ENCODE measurements at regions not wholly inside any gene's neighbourhood (a gene's known extent, or its start where the extent isn't known, plus 50 kb on each side); places are given as distances from the start of the nearest gene placed in this dataset.
"Not testable (repeated sequence)": the region's sequence is repeated elsewhere in the genome, so short reads cannot be mapped to it uniquely, and the experiment has no call there.

- no peak for DNase-seq (ENCODE audit: low spot score)
Measured at GRCh38 chr2:215794829-215795546, 218.4 kb downstream of the MREG start.

GRCh38 chr2:215793747-215794595 lies 219.4 kb downstream of the MREG start:
- DNase-seq (ENCODE audit: low spot score), result peak; percentile 56

- no peak for DNase-seq (ENCODE audit: low spot score)
Measured at GRCh38 chr2:215791481-215791937, 221.8 kb downstream of the MREG start.

- no peak for DNase-seq (ENCODE audit: low spot score)
Measured at GRCh38 chr2:215790523-215791421, 222.6 kb downstream of the MREG start.

- DNase-seq (ENCODE audit: low spot score), result no peak
Measured at GRCh38 chr2:215787565-215788178, 225.7 kb downstream of the MREG start.

GRCh38 chr2:215787025-215787424 lies 226.3 kb downstream of the MREG start:
- no peak for DNase-seq (ENCODE audit: low spot score)

- DNase-seq (ENCODE audit: low spot score), result no peak
Measured at GRCh38 chr2:215784371-215784783, 229.0 kb downstream of the MREG start.

- DNase-seq (ENCODE audit: low spot score), result not testable (repeated sequence)
Measured at GRCh38 chr2:215783640-215784039, 229.7 kb downstream of the MREG start.

GRCh38 chr2:215782965-215783364 lies 230.4 kb downstream of the MREG start:
- DNase-seq (ENCODE audit: low spot score), result no peak

GRCh38 chr2:215782295-215782694 lies 231.1 kb downstream of the MREG start:
- no peak for DNase-seq (ENCODE audit: low spot score)

- no peak for DNase-seq (ENCODE audit: low spot score)
Measured at GRCh38 chr2:215780907-215781685, 232.3 kb downstream of the MREG start.

- no peak for DNase-seq (ENCODE audit: low spot score)
Measured at GRCh38 chr2:215780313-215780712, 233.0 kb downstream of the MREG start.

- no peak for DNase-seq (ENCODE audit: low spot score)
Measured at GRCh38 chr2:215779912-215780311, 233.4 kb downstream of the MREG start.

- DNase-seq (ENCODE audit: low spot score), result no peak
Measured at GRCh38 chr2:215777465-215778044, 235.8 kb downstream of the MREG start.

- DNase-seq (ENCODE audit: low spot score), result no peak
Measured at GRCh38 chr2:215775106-215775505, 238.2 kb downstream of the MREG start.

- DNase-seq (ENCODE audit: low spot score), result no peak
Measured at GRCh38 chr2:215773728-215774127, 239.6 kb downstream of the MREG start.

GRCh38 chr2:215772634-215773563 lies 240.5 kb downstream of the MREG start:
- no peak for DNase-seq (ENCODE audit: low spot score)

- DNase-seq (ENCODE audit: low spot score), result no peak
Measured at GRCh38 chr2:215772003-215772402, 241.3 kb downstream of the MREG start.

GRCh38 chr2:215771241-215771640 lies 242.1 kb downstream of the MREG start:
- DNase-seq (ENCODE audit: low spot score), result no peak
